GDM1 (cell line): ENCODE measurements at regions not wholly inside any gene's neighbourhood (a gene's known extent, or its start where the extent isn't known, plus 50 kb on each side); places are given as distances from the start of the nearest gene placed in this dataset.

ENCODE experiments used
- DNase-seq: peaks from one replicate; lab custom pipeline; 2025; lab: John Stamatoyannopoulos, UW

GRCh38 chr2:144241801-144242200 lies 278.1 kb downstream of the ZEB2 start:
- DNase-seq: no peak

- no peak for DNase-seq
These were observed 279.1 kb downstream of the ZEB2 start for GRCh38 chr2:144240656-144241339.

GRCh38 chr2:144239726-144240125 lies 280.2 kb downstream of the ZEB2 start:
- DNase-seq: no peak

DNA sequence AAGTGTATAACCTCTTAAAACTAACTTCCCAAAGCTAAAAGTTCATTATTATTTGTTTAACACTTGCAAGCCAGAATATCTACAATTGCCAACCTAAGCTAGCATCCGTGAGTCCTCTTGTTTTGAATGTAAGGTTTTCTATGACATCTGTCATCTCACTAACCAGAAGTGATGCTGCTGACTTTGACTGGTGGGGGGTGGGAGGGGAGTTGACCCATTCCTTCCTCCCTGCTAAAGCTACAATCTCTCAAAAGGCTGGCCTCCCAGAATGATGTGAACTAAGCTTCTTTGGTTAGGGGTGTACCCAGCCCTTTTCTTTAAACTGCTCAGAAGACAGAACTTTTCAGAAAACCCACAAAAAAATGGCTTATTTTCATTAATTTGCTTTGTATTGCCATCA lies 280.6 kb downstream of the ZEB2 start:
- DNase-seq: no peak

DNA sequence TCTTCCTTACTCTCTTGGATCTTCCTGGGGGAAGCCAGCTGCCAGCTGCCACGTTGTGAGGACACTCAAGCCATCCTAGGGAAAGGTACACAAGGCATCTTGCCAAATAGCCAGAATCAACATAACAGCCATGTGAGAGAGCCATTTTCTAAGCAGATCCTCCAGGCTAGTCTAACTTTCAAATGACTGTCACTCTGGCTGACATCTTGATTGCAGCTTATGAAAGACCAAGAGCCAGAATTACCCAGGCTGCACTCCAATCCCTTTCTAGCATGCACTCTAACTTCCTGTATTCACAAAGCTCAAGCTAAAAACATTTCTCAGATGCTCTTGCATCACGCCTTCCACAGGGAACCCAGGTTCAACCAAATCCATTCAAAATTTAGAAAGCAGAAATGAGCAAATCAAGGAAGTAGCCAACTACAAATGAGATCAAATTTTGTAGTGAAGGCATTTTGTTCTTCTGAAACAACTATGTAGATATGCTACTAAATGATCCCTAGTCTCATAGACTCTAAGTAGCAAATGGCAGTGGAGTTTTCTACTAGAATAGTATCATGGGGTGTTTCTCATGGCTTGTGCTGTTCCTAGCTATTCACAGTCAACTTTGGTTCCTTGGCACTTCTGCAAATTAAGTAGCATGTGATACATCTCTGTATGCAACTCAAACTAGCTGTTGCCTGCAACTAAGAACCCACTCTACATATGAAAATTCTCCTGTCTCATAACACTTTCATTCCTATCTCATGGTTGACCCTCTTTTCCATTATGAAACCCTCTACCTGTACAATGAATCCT lies 281.9 kb downstream of the ZEB2 start:
- DNase-seq: no peak

DNA sequence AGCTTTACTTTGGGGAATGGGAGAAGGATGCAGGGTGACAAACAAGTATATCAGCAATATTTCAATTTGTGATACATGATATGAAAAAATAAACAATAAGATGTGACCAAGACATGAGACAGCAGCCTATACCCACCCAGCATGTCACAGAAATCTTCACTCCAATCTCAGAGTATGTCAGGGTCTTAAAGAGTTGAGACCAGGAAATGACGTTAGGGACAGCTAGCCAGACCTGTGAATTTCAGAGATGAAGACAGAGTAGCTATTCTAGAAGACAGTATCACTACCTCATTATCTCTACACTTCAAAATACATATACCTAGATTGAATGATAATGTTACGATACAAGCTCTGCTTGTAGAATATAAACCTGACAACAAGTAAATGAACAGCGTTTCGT lies 282.8 kb downstream of the ZEB2 start:
- no peak for DNase-seq

- DNase-seq: no peak
These were observed 284.9 kb downstream of the ZEB2 start for GRCh38 chr2:144235050-144235449.

DNA sequence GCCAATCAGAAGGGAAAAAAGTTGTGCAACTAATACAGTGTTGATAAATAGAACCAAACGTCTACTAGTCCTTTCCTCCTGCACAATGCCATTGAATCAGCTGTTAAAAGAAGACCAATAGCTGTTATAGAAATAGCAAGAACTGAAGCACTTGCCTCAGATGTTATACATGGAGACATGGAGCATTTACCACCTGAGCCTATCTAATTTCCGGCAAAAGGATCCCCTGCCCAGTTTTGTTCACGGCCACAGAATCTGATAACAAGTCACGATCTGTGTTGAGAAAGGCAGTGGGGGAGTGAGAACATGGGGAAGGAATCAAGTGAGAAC lies 285.4 kb downstream of the ZEB2 start:
- no peak for DNase-seq

GRCh38 chr2:144233733-144234541 lies 286.0 kb downstream of the ZEB2 start:
- DNase-seq: no peak

- peak; percentile 37 for DNase-seq
These were observed 286.6 kb downstream of the ZEB2 start for GRCh38 chr2:144233317-144233716.

- no peak for DNase-seq
These were observed 289.4 kb downstream of the ZEB2 start for GRCh38 chr2:144230448-144231085.

- no peak for DNase-seq
These were observed 289.9 kb downstream of the ZEB2 start for GRCh38 chr2:144230033-144230432.

DNA sequence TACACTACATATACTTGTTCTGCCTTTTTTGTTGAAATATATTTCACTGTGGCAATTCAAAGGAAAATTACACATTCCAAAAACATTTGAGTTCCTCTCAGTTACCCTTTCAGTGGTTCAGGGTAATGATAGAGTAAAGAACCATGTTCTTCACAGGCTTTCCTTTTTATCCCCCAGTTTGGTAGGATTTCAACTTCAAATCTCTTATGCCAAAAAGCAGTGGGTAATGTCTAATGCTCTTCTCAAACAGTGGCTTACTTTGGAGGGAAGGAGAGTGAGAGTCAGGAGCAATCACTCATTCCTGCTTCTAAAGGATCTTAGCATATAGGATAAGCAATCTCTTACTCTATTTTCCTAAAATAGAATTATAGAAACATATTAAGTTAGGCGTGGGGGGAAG lies 290.6 kb downstream of the ZEB2 start:
- no peak for DNase-seq

- no peak for DNase-seq
These were observed 292.4 kb downstream of the ZEB2 start for GRCh38 chr2:144227427-144228105.

GRCh38 chr2:144225076-144225475 lies 294.8 kb downstream of the ZEB2 start:
- DNase-seq: no peak

DNA sequence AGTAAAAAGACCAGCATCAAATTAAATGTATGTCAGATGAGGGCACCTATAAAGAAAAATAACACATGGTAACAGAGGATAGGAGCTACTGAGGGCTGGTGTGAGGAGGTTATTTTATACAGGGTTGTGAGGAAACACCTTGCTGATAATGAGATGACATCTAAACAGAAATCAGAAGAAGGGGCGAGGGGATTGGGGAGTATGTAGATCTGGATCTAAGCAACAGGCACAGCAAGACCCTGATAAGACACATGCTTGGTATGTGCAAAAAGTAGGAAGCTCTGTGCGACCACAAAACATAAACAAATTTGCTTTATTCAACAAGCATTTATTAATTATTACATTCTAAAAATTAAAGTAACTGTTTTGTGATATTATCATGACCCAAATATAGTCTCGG lies 295.4 kb downstream of the ZEB2 start:
- DNase-seq: no peak

- no peak for DNase-seq
These were observed 299.9 kb downstream of the ZEB2 start for GRCh38 chr2:144219979-144220378.

GRCh38 chr2:144217853-144218633 lies 301.9 kb downstream of the ZEB2 start:
- no peak for DNase-seq

DNA sequence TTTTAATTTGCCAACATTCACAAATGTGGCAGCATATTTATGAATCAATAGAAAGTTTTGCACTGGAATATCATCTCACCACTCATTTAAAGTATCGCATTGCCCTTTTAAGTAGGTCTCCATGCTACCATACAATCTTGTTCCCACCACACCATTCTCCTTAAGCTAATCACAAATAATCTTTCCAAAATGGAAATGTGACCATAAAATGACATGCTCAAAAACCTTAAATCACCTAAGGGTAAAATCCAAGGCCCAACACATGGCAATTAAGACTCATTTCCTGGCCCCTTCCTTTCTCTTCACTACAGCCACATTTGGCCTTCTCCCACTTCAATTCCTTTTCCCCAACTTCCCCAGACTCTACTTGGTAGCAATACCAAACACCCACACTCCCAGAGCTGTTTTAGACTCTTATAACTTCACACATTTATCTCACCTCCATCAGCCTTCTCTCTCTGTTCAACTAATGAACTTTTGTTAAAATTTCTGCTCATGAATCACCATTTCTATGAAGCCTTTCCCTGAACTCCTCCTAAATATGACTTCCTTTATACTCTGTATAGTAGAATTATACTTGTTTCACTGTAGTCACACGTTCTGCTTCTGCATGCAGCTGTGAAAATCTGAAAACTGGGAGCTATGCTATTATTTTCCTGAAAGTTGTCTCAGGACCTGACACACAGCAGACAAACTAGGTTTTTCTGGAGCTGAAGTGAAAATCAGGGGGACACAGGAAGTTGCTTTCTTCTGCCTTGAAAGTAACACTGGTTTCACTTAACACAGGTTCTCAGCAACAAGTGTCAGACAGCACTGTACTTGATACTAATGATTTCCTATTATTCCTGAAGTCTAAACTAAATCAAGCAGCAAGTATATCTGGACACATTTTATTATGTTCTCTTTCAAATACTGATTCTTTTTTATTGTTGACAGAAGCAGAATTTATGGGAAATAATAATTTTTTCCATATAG lies 303.9 kb downstream of the ZEB2 start:
- no peak for DNase-seq

- no peak for DNase-seq
These were observed 304.7 kb downstream of the ZEB2 start for GRCh38 chr2:144215207-144215606.
